HL-60 (cell line): ENCODE measurements at regions not wholly inside any gene's neighbourhood (a gene's known extent, or its start where the extent isn't known, plus 50 kb on each side); places are given as distances from the start of the nearest gene placed in this dataset.

ENCODE experiments used
- POLR2AphosphoS5 ChIP-seq: IDR thresholded peaks from 2 replicates; pipeline ENCODE4 v1.6.1; 2012; ENCODE audit warnings: low read depth
- TF ChIP-seq, protein P1 (sequence below): IDR thresholded peaks from 2 replicates; pipeline ENCODE4 v1.6.1; 2012; ENCODE audit warnings: low read depth; ENCODE audit not compliant: insufficient replicate concordance

DNA sequence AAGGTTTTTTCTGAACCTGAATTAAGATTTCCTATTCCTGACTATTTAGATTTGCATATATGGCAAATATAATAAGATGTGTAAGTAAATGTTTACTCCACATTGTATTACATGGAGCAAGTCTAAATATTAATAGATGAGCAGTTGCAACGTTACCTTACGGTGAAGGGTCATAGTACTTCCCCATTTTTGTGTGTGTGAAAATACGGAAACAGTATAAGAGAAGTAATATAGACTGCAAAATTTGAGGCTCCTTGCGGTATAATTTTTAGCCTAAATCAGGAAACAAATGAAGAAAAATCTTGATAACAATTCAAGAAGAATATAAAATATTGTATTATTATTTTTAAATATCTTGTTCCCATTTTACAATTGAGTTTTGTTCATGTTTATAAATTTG lies 434.2 kb downstream of the GRB14 start:
- TF ChIP-seq POLR2AphosphoS5, result no peak
- TF ChIP-seq, protein P1, sequence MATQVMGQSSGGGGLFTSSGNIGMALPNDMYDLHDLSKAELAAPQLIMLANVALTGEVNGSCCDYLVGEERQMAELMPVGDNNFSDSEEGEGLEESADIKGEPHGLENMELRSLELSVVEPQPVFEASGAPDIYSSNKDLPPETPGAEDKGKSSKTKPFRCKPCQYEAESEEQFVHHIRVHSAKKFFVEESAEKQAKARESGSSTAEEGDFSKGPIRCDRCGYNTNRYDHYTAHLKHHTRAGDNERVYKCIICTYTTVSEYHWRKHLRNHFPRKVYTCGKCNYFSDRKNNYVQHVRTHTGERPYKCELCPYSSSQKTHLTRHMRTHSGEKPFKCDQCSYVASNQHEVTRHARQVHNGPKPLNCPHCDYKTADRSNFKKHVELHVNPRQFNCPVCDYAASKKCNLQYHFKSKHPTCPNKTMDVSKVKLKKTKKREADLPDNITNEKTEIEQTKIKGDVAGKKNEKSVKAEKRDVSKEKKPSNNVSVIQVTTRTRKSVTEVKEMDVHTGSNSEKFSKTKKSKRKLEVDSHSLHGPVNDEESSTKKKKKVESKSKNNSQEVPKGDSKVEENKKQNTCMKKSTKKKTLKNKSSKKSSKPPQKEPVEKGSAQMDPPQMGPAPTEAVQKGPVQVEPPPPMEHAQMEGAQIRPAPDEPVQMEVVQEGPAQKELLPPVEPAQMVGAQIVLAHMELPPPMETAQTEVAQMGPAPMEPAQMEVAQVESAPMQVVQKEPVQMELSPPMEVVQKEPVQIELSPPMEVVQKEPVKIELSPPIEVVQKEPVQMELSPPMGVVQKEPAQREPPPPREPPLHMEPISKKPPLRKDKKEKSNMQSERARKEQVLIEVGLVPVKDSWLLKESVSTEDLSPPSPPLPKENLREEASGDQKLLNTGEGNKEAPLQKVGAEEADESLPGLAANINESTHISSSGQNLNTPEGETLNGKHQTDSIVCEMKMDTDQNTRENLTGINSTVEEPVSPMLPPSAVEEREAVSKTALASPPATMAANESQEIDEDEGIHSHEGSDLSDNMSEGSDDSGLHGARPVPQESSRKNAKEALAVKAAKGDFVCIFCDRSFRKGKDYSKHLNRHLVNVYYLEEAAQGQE, result no peak
